Activated CD4-positive, alpha-beta memory T cell treated with anti-CD3 and anti-CD28 coated beads, Interleukin-2, amount 10 ng/mL, durations not matched to agents 7 days and 5 days (primary cell): ENCODE measurements at regions not wholly inside any gene's neighbourhood (a gene's known extent, or its start where the extent isn't known, plus 50 kb on each side); places are given as distances from the start of the nearest gene placed in this dataset.
"Not testable (repeated sequence)": the region's sequence is repeated elsewhere in the genome, so short reads cannot be mapped to it uniquely, and the experiment has no call there.

Experiments used
- CTCF ChIA-PET: fragments of 350-600 bp; sonication (Branson Sonifier 250); formaldehyde crosslinking; loops from one replicate; lab custom pipeline; 2021; ENCODE audit warnings: antibody characterized with exemption, inconsistent platforms; lab: Charles Lee
- POLR2A ChIA-PET: fragments of 350-600 bp; sonication (Branson Sonifier 250); formaldehyde crosslinking; loops from one replicate; lab custom pipeline; 2021; ENCODE audit warnings: antibody characterized with exemption; lab: Charles Lee
- DNase-seq: peaks from one replicate; pipeline ENCODE4 v3.0.0-alpha.2; 2020
- H3K27ac Mint-ChIP-seq: one replicate; pipeline ENCODE4 v1.8.0; 2021; ENCODE audit warnings: mild to moderate bottlenecking, mixed read lengths
- H3K27me3 Mint-ChIP-seq: one replicate; pipeline ENCODE4 v1.8.0; 2021; ENCODE audit warnings: mixed read lengths
- H3K36me3 Mint-ChIP-seq: one replicate; pipeline ENCODE4 v1.8.0; 2021; ENCODE audit warnings: low read depth, mixed read lengths
- H3K4me1 Mint-ChIP-seq: one replicate; pipeline ENCODE4 v1.8.0; 2021; ENCODE audit warnings: mixed read lengths
- H3K4me3 Mint-ChIP-seq: one replicate; pipeline ENCODE4 v1.8.0; 2021; ENCODE audit warnings: mild to moderate bottlenecking, mixed read lengths
- H3K9me3 Mint-ChIP-seq: one replicate; pipeline ENCODE4 v1.8.0; 2021; ENCODE audit warnings: mixed read lengths

- ChIA-PET POLR2A (no interaction called here), CTCF (no interaction called here)
Measured at GRCh38 chr6:76772951-76773350, 690.3 kb downstream of the HTR1B start.

GRCh38 chr6:76771059-76771634, 692.1 kb downstream of the HTR1B start:
- H3K4me1 Mint-ChIP-seq: no peaks in the 10 kb centered on the region
- ChIA-PET POLR2A (no interaction called here), CTCF (no interaction called here)
- no peaks in the 10 kb centered on the region for H3K9me3 Mint-ChIP-seq
- DNase-seq: no peak
- no peak overlapping the region for H3K27ac Mint-ChIP-seq
- no peak overlapping the region for H3K4me3 Mint-ChIP-seq
- H3K36me3 Mint-ChIP-seq: no peaks in the 10 kb centered on the region
- H3K27me3 Mint-ChIP-seq: no peaks in the 10 kb centered on the region

More at GRCh38 chr6:76772951-76773350, 690.3 kb downstream of the HTR1B start:
- Mint-ChIP-seq H3K27ac (no peak overlapping the region), H3K27me3 (no peaks in the 10 kb centered on the region), H3K36me3 (no peaks in the 10 kb centered on the region), H3K4me1 (no peaks in the 10 kb centered on the region), H3K9me3 (no peaks in the 10 kb centered on the region), H3K4me3 (no peak overlapping the region)
- no peak for DNase-seq

- Mint-ChIP-seq H3K9me3 (no peaks in the 10 kb centered on the region), H3K27ac (no peak overlapping the region), H3K4me1 (no peaks in the 10 kb centered on the region), H3K27me3 (no peaks in the 10 kb centered on the region), H3K4me3 (no peak overlapping the region), H3K36me3 (no peaks in the 10 kb centered on the region)
- CTCF ChIA-PET: no interaction called here
- no peak for DNase-seq
- POLR2A ChIA-PET: no interaction called here
Measured at GRCh38 chr6:76770281-76770680, 693.0 kb downstream of the HTR1B start.

- H3K27ac Mint-ChIP-seq: no peak overlapping the region
- CTCF ChIA-PET: no interaction called here
- no peaks in the 10 kb centered on the region for H3K9me3 Mint-ChIP-seq
- no peaks in the 10 kb centered on the region for H3K27me3 Mint-ChIP-seq
- H3K4me1 Mint-ChIP-seq: no peaks in the 10 kb centered on the region
- H3K36me3 Mint-ChIP-seq: no peaks in the 10 kb centered on the region
- DNase-seq: no peak
- no peak overlapping the region for H3K4me3 Mint-ChIP-seq
- POLR2A ChIA-PET: no interaction called here
Measured at GRCh38 chr6:76768556-76768955, 694.7 kb downstream of the HTR1B start.

- no peak overlapping the region for H3K27ac Mint-ChIP-seq
- ChIA-PET POLR2A (no interaction called here), CTCF (no interaction called here)
- H3K4me3 Mint-ChIP-seq: no peak overlapping the region
- DNase-seq: no peak
- no peaks in the 10 kb centered on the region for H3K4me1 Mint-ChIP-seq
- no peaks in the 10 kb centered on the region for H3K27me3 Mint-ChIP-seq
- H3K9me3 Mint-ChIP-seq: no peaks in the 10 kb centered on the region
- no peaks in the 10 kb centered on the region for H3K36me3 Mint-ChIP-seq
Measured at GRCh38 chr6:76764057-76764456, 691.6 kb upstream of the IMPG1 start.

- no peaks in the 10 kb centered on the region for H3K36me3 Mint-ChIP-seq
- H3K4me3 Mint-ChIP-seq: no peak overlapping the region
- ChIA-PET POLR2A (no interaction called here), CTCF (no interaction called here)
- peaks cover 4% of the 10 kb centered on the region for H3K9me3 Mint-ChIP-seq
- H3K27me3 Mint-ChIP-seq: no peaks in the 10 kb centered on the region
- H3K4me1 Mint-ChIP-seq: no peaks in the 10 kb centered on the region
- H3K27ac Mint-ChIP-seq: no peak overlapping the region
- no peak for DNase-seq
Measured at GRCh38 chr6:76752841-76753240, 680.4 kb upstream of the IMPG1 start.

GRCh38 chr6:76745388-76745787, 672.9 kb upstream of the IMPG1 start:
- H3K9me3 Mint-ChIP-seq, H3K27ac Mint-ChIP-seq, H3K4me1 Mint-ChIP-seq, H3K27me3 Mint-ChIP-seq, H3K36me3 Mint-ChIP-seq, DNase-seq, CTCF ChIA-PET, POLR2A ChIA-PET, H3K4me3 Mint-ChIP-seq: not testable (repeated sequence)

- H3K9me3 Mint-ChIP-seq, POLR2A ChIA-PET, CTCF ChIA-PET, DNase-seq, H3K4me1 Mint-ChIP-seq, H3K27ac Mint-ChIP-seq, H3K4me3 Mint-ChIP-seq, H3K27me3 Mint-ChIP-seq, H3K36me3 Mint-ChIP-seq: not testable (repeated sequence)
Measured at GRCh38 chr6:76744151-76744720, 671.8 kb upstream of the IMPG1 start.

- CTCF ChIA-PET: no interaction called here
- no peaks in the 10 kb centered on the region for H3K9me3 Mint-ChIP-seq
- no peaks in the 10 kb centered on the region for H3K27me3 Mint-ChIP-seq
- POLR2A ChIA-PET: no interaction called here
- DNase-seq: no peak
- no peaks in the 10 kb centered on the region for H3K36me3 Mint-ChIP-seq
- H3K27ac Mint-ChIP-seq: no peak overlapping the region
- no peaks in the 10 kb centered on the region for H3K4me1 Mint-ChIP-seq
- no peak overlapping the region for H3K4me3 Mint-ChIP-seq
Measured at GRCh38 chr6:76742919-76743318, 670.5 kb upstream of the IMPG1 start.

GRCh38 chr6:76719449-76719848, 647.0 kb upstream of the IMPG1 start:
- no peak overlapping the region for H3K4me3 Mint-ChIP-seq
- no peaks in the 10 kb centered on the region for H3K4me1 Mint-ChIP-seq
- H3K27ac Mint-ChIP-seq: no peak overlapping the region
- ChIA-PET POLR2A (no interaction called here), CTCF (no interaction called here)
- H3K27me3 Mint-ChIP-seq: no peaks in the 10 kb centered on the region
- no peak for DNase-seq
- no peaks in the 10 kb centered on the region for H3K36me3 Mint-ChIP-seq
- no peaks in the 10 kb centered on the region for H3K9me3 Mint-ChIP-seq

GRCh38 chr6:76708641-76709331, 636.3 kb upstream of the IMPG1 start:
- no peak overlapping the region for H3K4me3 Mint-ChIP-seq
- no peaks in the 10 kb centered on the region for H3K36me3 Mint-ChIP-seq
- no peak overlapping the region for H3K27ac Mint-ChIP-seq
- DNase-seq: no peak
- H3K9me3 Mint-ChIP-seq: no peaks in the 10 kb centered on the region
- H3K4me1 Mint-ChIP-seq: no peaks in the 10 kb centered on the region
- H3K27me3 Mint-ChIP-seq: no peaks in the 10 kb centered on the region
- ChIA-PET POLR2A (no interaction called here), CTCF (no interaction called here)

GRCh38 chr6:76707630-76708029, 635.2 kb upstream of the IMPG1 start:
- no peak for DNase-seq

GRCh38 chr6:76706631-76707030, 634.2 kb upstream of the IMPG1 start:
- no peaks in the 10 kb centered on the region for H3K4me1 Mint-ChIP-seq
- H3K9me3 Mint-ChIP-seq: no peaks in the 10 kb centered on the region
- no peaks in the 10 kb centered on the region for H3K27me3 Mint-ChIP-seq
- no peak overlapping the region for H3K27ac Mint-ChIP-seq
- CTCF ChIA-PET: no interaction called here
- H3K4me3 Mint-ChIP-seq: no peak overlapping the region
- DNase-seq: no peak
- H3K36me3 Mint-ChIP-seq: no peaks in the 10 kb centered on the region
- POLR2A ChIA-PET: no interaction called here

More at GRCh38 chr6:76707630-76708029, 635.2 kb upstream of the IMPG1 start:
- no peaks in the 10 kb centered on the region for H3K4me1 Mint-ChIP-seq
- no peaks in the 10 kb centered on the region for H3K27me3 Mint-ChIP-seq
- H3K27ac Mint-ChIP-seq: no peak overlapping the region
- POLR2A ChIA-PET: no interaction called here
- H3K36me3 Mint-ChIP-seq: no peaks in the 10 kb centered on the region
- no peaks in the 10 kb centered on the region for H3K9me3 Mint-ChIP-seq
- no peak overlapping the region for H3K4me3 Mint-ChIP-seq
- CTCF ChIA-PET: no interaction called here

- ChIA-PET POLR2A (no interaction called here), CTCF (no interaction called here)
- H3K9me3 Mint-ChIP-seq: no peaks in the 10 kb centered on the region
- no peak for DNase-seq
- no peak overlapping the region for H3K4me3 Mint-ChIP-seq
- H3K27ac Mint-ChIP-seq: no peak overlapping the region
- no peaks in the 10 kb centered on the region for H3K36me3 Mint-ChIP-seq
- H3K27me3 Mint-ChIP-seq: no peaks in the 10 kb centered on the region
- H3K4me1 Mint-ChIP-seq: no peaks in the 10 kb centered on the region
Measured at GRCh38 chr6:76706086-76706485, 633.6 kb upstream of the IMPG1 start.
